HG03460 (cell line): ENCODE measurements at regions not wholly inside any gene's neighbourhood (a gene's known extent, or its start where the extent isn't known, plus 50 kb on each side); places are given as distances from the start of the nearest gene placed in this dataset.
"Not testable (repeated sequence)": the region's sequence is repeated elsewhere in the genome, so short reads cannot be mapped to it uniquely, and the experiment has no call there.

Experiments used
- ATAC-seq: cut with Tn5 transposase; IDR thresholded peaks from one replicate; pipeline ENCODE4 v1.9.1; 2021; ENCODE audit not compliant: unreplicated experiment

GRCh38 chr10:44013981-44014380, 365.3 kb upstream of the ZNF32 start:
- ATAC-seq = no peak

GRCh38 chr10:44012921-44013320, 364.2 kb upstream of the ZNF32 start:
- no peak for ATAC-seq

DNA sequence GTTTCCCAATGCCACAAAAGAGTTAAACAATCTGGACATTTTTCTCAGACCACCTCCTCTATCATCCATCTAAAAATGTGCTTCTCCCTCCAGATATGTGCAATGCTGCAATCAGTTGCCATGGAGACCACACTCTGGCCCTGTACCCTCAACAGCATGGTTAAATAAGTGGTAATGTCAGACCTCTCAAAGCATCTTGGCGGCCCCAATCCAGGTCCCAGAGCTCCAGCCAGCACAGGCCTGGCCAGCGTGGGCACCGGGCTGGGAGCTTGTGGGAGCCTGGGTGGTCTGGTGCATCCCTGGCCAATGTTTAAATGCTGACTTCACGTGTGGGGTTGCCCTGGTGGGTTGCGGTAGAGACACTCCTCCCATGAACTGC, 362.9 kb upstream of the ZNF32 start:
- ATAC-seq = no peak

- ATAC-seq = peak; percentile 95
Observed at GRCh38 chr10:44010873-44011602, 362.4 kb upstream of the ZNF32 start.

DNA sequence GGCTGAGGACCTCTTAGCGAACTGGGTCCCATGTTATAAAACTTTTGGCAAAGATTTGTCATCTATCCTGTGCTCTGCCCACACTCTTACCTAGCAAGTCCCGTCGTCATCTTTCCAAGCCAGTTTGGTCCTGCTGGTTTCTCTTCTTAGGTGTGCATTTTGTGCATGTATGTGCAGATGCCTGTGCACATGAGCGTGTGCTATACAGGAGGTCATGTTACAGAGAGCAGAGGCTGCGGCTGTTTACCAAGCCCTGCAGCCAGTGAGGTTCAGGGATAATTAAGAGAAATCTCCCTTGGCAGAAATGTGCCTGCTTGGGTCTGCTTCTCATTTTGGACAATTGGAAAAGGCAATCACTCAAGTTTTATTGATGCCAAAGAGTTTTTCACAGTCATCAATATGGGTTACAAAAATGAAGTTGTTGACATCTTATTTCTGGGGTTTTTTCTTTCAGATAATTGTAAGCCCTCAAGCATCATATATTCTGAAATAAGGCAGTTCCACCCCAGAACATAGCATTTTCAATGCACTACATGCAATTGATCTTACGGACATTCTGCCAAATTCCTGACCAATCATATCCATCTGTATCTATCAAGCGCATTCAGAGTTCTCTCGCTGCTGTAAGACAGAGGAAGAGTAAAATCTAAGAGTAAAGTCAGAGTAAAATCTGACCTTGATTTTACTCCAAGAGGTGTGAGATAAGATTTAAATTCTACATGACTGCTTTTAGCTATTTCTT, 361.4 kb upstream of the ZNF32 start:
- no peak for ATAC-seq

- no peak for ATAC-seq
Observed at GRCh38 chr10:44008917-44009709, 360.4 kb upstream of the ZNF32 start.

GRCh38 chr10:44008270-44008916, 359.7 kb upstream of the ZNF32 start:
- ATAC-seq = peak; percentile 27

- no peak for ATAC-seq
Observed at GRCh38 chr10:44006771-44007170, 358.1 kb upstream of the ZNF32 start.

GRCh38 chr10:44005788-44006099, 357.1 kb upstream of the ZNF32 start:
- ATAC-seq = no peak

DNA sequence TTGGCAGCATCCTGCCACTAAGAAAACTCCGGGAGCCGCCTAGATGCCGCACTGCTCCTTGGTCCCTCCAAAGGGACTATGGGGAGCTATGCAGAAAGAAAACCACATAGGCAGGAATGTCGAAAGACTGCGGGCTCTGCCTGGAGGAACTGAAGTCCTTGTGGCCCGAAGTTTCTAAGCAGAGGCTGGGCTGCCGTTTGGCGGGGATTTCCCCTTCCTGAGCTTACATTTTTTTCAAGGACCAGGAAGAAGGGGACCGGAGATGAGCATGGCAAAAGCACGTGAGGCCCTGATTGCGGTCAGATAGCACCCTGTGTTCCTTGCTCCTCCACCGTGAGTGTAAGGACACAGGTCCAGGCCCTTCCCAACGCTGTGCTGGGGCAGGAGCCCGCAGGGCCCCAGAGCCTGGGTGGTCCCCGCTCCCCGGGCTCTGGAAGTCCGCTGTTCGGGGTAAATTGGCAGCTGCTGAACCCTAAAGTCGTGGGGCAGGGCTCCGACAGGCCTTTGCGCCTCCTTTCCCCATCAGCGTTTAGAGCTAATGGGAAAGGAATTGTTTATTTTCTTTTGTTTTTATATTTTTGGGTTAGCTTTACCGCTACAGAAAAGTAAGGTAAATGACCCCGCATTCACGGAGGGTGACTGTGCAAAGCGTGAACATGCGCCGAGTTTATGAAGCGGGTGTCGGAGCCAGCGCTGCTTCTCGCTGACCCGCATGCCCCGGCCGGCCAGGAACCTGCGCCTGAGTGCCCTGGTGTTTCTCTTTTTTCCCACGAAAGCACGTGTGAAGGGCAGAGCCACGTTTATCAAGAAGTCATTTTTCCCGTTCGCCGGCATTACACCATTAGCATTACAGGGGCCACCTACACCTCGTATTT, 356.5 kb upstream of the ZNF32 start:
- no peak for ATAC-seq

- ATAC-seq = no peak
Observed at GRCh38 chr10:43998021-43998809, 349.5 kb upstream of the ZNF32 start.

- no peak for ATAC-seq
Observed at GRCh38 chr10:43997330-43997729, 348.6 kb upstream of the ZNF32 start.

- no peak for ATAC-seq
Observed at GRCh38 chr10:43994539-43994938, 345.9 kb upstream of the ZNF32 start.

DNA sequence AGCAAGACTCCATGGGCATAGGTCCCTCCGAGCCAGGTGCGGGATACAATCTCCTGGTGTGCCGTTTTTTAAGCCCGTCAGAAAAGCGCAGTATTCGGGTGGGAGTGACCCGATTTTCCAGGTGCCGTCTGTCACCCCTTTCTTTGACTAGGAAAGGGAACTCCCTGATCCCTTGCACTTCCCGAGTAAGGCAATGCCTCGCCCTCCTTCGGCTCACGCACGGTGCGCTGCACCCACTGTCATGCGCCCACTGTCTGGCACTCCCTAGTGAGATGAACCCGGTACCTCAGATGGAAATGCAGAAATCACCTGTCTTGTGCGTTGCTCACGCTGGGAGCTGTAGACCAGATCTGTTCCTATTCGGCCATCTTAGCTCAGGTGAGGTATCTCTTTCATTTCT, 344.1 kb upstream of the ZNF32 start:
- ATAC-seq = not testable (repeated sequence)

- ATAC-seq = no peak
Observed at GRCh38 chr10:43986374-43986773, 337.7 kb upstream of the ZNF32 start.

GRCh38 chr10:43985941-43986340, 337.3 kb upstream of the ZNF32 start:
- ATAC-seq = no peak

DNA sequence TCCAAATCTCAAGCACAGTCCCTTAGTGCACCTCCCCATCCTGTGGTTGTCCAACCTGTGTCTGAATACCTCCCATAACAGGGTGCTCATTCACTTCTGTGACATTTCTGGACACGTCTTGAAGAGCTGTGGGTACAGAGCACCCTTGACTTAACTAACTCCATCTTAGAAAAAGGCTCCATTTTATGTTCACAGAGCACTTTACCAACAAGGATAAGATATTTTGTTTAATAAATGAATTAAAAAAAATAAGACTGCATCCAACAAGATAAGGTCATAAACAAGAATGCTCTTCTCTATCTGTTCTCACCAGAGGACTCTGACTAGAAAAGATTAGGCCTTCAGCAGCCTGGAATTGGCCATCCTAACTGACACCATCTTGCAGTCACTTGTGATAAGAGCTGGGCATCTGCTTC, 335.2 kb upstream of the ZNF32 start:
- ATAC-seq = no peak

DNA sequence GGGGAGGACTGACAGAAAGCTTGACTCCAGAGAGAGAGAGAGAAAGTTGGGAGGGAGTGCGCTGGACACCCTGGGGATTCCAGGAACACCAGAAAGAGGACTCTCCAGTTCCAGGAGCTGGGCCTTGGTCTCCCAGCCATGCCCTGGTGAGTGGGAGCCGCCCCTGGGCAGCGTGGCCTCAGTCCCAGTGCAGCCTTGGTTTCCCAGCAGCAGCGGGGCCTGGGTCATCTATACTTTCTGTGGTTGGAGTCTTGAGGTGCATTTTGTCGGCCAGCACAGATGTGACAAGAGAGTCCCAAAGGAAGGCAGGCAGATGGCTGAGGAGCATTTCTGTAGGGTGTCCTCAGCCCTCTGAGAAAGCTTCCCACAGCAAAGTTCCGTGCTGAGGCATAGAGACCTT, 334.7 kb upstream of the ZNF32 start:
- ATAC-seq = no peak

- no peak for ATAC-seq
Observed at GRCh38 chr10:43982250-43982649, 333.6 kb upstream of the ZNF32 start.

DNA sequence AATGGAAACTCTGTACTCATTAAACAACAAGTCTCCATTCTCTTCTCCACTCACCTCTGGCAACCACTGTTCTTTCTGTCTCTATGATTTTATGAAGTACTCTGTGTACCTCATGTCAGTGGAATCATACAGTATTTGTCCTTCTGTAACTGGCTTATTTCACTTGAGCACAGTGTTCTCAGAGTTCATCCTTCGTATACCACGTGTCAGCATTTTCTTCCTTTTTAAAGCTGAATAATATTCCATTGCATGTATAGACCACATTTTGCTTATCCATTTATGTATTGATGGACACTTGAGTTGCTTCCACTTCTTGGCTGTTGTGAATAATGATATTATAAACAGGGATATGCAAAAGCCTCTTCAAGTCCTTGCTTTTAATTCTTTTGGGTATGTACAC, 333.0 kb upstream of the ZNF32 start:
- no peak for ATAC-seq
